ENCODE measurements at regions not wholly inside any gene's neighbourhood (a gene's known extent, or its start where the extent isn't known, plus 50 kb on each side); places are given as distances from the start of the nearest gene placed in this dataset.

DNA sequence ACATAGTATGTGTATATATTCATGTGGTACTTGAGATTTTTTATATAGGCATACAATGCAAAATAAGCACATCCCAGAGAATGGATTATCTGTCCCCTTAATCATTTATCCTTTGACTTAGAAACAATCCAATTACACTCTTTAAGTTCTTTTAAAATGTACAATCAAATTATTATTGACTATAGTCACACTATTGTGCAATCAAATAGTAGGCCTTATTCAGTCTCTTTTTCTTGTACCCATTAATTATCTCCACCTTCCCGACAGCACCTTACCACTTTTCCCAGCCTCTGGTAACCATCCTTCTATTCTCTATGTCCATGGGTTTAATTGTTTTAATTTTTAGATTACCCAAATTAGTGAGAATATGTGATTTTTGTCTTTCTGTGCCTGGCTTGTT, 914.1 kb downstream of the CCDC85A start:
- TF ChIP-seq, protein P1, sequence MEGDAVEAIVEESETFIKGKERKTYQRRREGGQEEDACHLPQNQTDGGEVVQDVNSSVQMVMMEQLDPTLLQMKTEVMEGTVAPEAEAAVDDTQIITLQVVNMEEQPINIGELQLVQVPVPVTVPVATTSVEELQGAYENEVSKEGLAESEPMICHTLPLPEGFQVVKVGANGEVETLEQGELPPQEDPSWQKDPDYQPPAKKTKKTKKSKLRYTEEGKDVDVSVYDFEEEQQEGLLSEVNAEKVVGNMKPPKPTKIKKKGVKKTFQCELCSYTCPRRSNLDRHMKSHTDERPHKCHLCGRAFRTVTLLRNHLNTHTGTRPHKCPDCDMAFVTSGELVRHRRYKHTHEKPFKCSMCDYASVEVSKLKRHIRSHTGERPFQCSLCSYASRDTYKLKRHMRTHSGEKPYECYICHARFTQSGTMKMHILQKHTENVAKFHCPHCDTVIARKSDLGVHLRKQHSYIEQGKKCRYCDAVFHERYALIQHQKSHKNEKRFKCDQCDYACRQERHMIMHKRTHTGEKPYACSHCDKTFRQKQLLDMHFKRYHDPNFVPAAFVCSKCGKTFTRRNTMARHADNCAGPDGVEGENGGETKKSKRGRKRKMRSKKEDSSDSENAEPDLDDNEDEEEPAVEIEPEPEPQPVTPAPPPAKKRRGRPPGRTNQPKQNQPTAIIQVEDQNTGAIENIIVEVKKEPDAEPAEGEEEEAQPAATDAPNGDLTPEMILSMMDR (IDR thresholded peaks at IDR 0.05; ENCODE audit: extremely low read depth in 1 of 2, insufficient read depth in 1 of 2, low read depth in 1 of 2, low read length in 2 of 2): no peak
- TF ChIP-seq EZH2 (IDR thresholded peaks at IDR 0.05; ENCODE audit: borderline replicate concordance, low read depth, low read length, severe bottlenecking): no peak

Data from endothelial cell of umbilical vein (primary cell).